NCI-H510A treated with DMSO at 0.1 percent for 48 hours (cell line): ENCODE measurements at regions not wholly inside any gene's neighbourhood (a gene's known extent, or its start where the extent isn't known, plus 50 kb on each side); places are given as distances from the start of the nearest gene placed in this dataset.
"Not testable (repeated sequence)": the region's sequence is repeated elsewhere in the genome, so short reads cannot be mapped to it uniquely, and the experiment has no call there.

ENCODE experiments used
- DNase-seq: peaks from one replicate; lab custom pipeline; 2025; lab: John Stamatoyannopoulos, UW

- DNase-seq = no peak
Observed at GRCh38 chr14:22251090-22251489, 337.9 kb downstream of the DAD1 start.

GRCh38 chr14:22249770-22250169, 339.3 kb downstream of the DAD1 start:
- DNase-seq = no peak

DNA sequence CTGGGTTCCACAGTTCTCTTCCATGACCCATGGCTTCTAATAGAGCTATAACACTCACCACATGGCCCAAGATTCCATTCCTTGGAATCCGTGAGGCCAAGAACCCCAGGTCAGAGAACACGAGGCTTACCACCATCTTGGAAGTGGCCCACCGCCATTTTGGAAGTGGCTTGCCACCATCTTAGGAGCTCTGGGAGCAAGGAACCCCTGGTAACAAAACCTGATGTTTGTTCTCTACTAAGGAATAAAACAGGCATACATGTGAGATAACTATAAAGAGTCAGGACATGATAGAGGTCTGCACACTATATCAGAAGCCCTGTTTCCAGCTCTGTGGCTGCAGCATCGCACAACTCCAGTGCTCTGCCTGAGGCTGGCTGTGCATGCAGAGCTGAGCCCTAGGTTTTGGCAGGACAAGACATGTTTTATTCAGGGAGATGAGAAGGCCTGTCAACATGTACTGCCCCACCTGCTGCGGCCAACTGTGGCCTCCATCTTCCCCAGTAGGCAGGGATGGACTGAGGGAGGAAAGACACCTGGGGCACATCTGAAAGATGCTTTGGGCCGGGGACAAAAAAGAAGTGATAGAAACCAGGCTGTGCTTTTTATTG, 344.9 kb downstream of the DAD1 start:
- no peak for DNase-seq

DNA sequence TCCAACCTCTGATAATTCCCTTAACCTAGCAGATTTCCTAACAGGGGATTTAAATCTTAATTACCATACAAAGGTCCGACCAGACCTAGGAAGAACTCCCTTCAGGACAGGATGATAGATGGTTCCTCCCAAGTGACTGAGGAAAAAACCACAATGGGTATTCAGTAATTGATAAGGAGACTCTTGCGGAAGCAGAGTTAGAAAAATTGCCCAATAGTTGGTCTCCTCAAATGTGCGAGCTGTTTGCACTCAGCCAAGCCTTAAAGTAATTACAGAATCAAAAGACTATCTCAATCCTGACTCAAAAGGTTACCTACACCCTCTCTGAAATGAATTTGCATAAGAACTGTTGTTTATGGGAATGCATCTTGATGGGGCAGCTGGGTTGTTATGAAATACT, 350.7 kb downstream of the DAD1 start:
- not testable (repeated sequence) for DNase-seq

- no peak for DNase-seq
Observed at GRCh38 chr14:22233377-22233776, 355.6 kb downstream of the DAD1 start.

- DNase-seq = no peak
Observed at GRCh38 chr14:22232933-22233332, 356.1 kb downstream of the DAD1 start.

DNA sequence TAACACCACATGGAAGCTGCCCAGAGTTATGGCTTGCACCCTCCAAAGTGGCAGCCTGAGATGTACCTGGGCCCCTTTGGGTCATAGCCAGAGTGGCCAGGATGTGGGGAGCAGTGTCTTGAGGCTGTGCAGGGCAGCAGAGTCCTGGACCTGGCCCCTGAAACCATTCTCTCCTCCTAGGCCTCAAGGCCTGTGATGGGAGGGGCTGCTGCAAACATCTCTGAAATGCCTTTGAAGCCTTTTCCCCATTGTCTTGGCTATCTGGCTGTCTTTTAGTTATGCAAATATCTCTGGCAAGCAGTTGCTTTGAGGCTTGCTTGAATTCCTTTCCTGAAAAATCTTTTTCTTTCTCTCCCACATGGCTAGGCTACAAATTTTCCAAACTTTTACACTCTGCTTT, 356.5 kb downstream of the DAD1 start:
- DNase-seq = no peak

GRCh38 chr14:22231018-22231417, 358.0 kb downstream of the DAD1 start:
- no peak for DNase-seq

DNA sequence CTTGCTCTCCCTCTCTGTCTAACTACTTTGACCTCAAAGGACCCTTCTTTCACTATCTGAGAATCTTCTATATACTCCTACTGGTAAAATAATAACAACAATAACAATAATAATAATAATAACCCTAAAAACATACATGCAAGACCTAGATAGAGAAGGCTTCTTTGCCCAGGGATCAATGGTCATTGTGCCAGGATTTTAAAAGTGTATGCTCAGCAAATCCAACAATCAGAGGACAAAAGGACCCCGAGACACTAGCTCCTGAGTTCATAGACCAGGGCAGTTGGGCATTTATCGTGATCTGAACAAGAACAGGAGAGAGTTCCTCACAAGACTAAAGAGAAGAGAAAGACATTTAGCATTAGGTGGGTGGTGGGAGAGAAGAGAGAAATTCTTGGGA, 358.5 kb downstream of the DAD1 start:
- DNase-seq = no peak

- no peak for DNase-seq
Observed at GRCh38 chr14:22227084-22227483, 361.9 kb downstream of the DAD1 start.

GRCh38 chr14:22226381-22226780, 362.6 kb downstream of the DAD1 start:
- no peak for DNase-seq

DNA sequence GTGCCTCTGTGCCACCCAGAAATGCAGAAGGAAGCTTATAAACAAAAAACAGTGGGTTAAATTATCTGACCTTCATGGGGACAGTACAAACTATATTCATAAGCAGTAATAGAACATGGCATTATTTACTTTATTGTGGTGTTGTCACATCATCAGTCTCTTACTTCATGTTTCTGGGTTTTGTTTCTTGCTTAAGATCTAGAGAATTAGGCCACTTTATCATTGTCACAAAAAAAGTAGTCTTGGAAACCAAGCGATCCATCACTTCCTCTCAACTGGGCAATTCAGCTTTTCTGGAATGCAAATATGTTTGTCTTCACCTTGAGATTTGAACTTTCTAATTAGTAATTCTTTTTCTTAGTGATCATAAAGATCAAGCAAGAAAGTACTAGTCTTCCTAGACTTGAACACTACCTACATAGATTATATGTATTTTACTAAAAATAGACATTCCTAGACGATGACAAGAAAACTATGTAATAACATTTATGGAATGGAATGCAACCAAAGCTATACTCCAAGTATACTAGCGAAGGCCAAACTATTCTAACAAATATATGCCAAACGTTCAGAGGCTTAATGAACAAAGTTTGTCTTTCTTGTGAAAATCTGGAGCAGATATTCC, 363.4 kb downstream of the DAD1 start:
- no peak for DNase-seq

- DNase-seq = no peak
Observed at GRCh38 chr14:22221508-22221907, 367.5 kb downstream of the DAD1 start.

DNA sequence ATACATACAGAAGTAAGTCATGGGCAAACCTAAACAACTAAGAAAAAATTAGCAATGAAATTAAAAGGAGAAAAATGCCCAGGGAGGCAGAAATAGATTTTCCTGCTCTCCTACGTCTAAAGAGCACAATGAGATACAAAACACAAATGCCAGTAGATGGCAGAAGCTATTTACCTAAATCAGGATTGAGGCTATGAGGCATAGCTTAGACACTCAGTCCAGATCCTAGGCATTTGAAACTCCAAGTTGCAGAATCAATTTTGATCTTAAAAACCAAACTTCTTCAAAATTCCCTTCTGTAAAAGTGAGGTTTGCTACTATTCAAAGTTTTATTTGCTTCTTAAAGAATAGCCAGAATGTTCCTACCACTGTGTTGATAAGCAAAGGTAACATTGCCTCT, 368.6 kb downstream of the DAD1 start:
- no peak for DNase-seq

DNA sequence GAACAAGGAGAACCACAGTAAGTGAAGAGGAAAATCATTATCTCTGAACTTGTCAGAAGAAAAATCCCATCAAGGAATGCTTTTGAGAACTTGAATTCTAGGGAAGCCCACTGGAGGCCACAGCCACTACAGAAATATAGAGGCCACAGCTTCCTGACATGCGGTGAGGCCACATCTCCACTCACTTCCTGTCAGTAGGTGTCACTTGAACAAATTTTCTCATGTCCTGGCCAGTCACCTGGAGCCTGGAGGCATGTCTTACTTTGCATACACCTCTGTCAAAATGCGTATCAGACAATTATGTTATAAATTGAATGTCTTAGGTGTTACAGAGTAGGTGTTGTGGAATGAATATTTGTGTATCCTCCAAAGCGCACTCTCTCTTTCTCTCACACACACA, 370.3 kb downstream of the DAD1 start:
- no peak for DNase-seq

DNA sequence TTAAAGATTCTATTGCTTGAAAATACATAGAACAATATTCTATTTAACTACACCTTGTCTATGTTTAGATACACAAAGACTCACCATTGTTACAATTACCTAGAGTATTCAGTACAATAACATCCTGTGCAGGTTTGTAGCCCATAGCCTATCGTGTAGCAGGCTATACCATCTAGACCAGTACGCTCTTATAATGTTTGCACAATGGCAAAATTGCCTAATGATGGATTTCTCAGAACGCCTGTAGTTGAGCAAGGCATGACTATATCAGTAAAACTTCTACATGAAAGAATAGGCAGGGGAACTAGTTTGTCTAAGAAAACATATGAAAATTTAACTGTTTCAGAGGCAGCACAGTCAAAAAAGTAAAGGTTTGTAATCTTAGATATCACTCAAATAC, 375.9 kb downstream of the DAD1 start:
- DNase-seq = no peak

- DNase-seq = no peak
Observed at GRCh38 chr14:22210906-22211305, 378.1 kb downstream of the DAD1 start.

DNA sequence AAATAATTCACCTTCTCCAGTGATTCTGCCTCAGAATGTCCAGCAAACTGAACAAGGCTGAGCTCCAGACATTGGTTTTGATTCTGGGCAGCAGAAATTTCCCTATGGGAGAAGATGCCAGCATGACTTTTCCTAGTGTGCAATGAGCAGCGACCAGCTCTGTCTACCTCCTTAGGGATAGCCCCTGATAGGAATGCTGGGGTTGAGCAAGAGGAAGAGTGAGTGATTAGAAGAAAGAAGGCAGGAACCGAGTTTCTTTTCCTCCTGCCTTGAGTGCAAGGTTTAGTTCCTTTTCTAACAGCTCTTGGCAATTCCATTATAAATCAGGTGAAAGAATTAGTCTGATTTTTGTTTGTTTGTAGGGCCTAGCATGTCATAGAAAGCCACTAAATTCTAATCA, 379.0 kb downstream of the DAD1 start:
- no peak for DNase-seq

GRCh38 chr14:22203036-22203435, 386.0 kb downstream of the DAD1 start:
- DNase-seq = no peak

GRCh38 chr14:22202313-22202712, 386.7 kb downstream of the DAD1 start:
- no peak for DNase-seq

DNA sequence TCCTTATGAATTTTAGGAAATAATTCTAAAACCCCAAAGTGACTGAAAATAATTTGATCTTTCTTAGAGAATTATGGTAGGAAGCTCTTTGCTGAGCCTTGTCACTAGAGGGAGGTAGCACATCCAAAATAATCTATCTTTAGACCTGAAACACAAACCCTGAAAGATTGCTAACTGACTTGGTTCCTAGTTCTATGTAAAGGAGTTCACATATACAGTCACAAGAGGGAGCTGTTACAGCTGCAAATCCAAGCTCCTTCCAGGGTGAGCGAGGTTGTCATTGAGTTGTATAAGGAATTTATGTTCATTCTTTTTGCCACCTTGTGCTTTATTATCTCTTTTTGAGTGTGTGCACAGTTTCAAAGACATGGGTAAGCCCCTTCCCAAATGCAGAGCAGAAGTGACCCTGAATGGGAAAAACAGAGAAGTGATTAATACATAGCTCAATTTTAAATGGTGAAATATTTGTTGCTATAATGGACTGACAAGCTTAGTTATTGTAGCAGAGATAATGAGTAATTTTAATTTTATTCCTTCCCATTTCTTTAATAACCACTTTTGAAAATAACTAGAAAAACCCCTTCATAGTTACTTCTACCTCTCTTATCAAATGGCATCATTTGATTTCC, 387.9 kb downstream of the DAD1 start:
- peak; percentile 1 for DNase-seq

- not testable (repeated sequence) for DNase-seq
Observed at GRCh38 chr14:22200131-22200530, 388.9 kb downstream of the DAD1 start.

- no peak for DNase-seq
Observed at GRCh38 chr14:22194664-22195063, 394.4 kb downstream of the DAD1 start.
